Mammary epithelial cell (primary cell): ENCODE measurements at regions not wholly inside any gene's neighbourhood (a gene's known extent, or its start where the extent isn't known, plus 50 kb on each side); places are given as distances from the start of the nearest gene placed in this dataset.
"Not testable (repeated sequence)": the region's sequence is repeated elsewhere in the genome, so short reads cannot be mapped to it uniquely, and the experiment has no call there.

ENCODE experiments used
- EZH2 ChIP-seq: IDR thresholded peaks from 2 replicates; pipeline ENCODE4 v1.6.1; 2012; ENCODE audit warnings: low read length, inconsistent platforms, borderline replicate concordance
- TF ChIP-seq, protein P1 (sequence below), 2 donors: IDR thresholded peaks in 1 of 2; conservative IDR thresholded peaks in 1 of 2; 2 replicates each; pipeline ENCODE4 v1.5.1; 2011 to 2012; ENCODE audit warnings: inconsistent platforms in 2 of 2, low read length in 2 of 2, mild to moderate bottlenecking in 2 of 2, control low read depth in 1 of 2, low read depth in 1 of 2; ENCODE audit not compliant: insufficient read depth in 1 of 2; ENCODE audit errors: extremely low read depth in 1 of 2

DNA sequence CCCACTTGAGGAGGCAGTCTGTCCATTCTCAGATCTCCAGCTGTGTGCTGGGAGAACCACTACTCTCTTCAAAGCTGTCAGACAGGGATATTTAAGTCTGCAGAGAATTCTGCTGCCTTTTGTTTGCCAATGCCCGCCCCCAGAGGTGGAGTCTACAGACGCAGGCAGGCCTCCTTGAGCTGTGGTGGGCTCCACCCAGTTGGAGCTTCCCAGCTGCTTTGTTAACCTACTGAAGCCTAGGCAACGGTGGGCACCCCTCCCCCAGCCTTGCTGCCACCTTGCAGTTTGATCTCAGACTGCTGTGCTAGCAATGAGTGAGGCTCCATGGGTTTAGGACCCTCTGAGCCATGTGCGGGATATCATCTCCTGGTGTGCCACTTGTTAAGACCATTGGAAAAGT is 119.4 kb upstream of the ZNF195 start:
- TF ChIP-seq, protein P1, sequence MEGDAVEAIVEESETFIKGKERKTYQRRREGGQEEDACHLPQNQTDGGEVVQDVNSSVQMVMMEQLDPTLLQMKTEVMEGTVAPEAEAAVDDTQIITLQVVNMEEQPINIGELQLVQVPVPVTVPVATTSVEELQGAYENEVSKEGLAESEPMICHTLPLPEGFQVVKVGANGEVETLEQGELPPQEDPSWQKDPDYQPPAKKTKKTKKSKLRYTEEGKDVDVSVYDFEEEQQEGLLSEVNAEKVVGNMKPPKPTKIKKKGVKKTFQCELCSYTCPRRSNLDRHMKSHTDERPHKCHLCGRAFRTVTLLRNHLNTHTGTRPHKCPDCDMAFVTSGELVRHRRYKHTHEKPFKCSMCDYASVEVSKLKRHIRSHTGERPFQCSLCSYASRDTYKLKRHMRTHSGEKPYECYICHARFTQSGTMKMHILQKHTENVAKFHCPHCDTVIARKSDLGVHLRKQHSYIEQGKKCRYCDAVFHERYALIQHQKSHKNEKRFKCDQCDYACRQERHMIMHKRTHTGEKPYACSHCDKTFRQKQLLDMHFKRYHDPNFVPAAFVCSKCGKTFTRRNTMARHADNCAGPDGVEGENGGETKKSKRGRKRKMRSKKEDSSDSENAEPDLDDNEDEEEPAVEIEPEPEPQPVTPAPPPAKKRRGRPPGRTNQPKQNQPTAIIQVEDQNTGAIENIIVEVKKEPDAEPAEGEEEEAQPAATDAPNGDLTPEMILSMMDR (conservative IDR thresholded peaks at IDR 0.05 in 1 of 2, IDR thresholded peaks at IDR 0.05 in 1 of 2; ENCODE audit: extremely low read depth in 1 of 2, insufficient read depth in 1 of 2, low read depth in 1 of 2, low read length in 2 of 2): not testable (repeated sequence)
- not testable (repeated sequence) for TF ChIP-seq EZH2
